ENCODE measurements at regions not wholly inside any gene's neighbourhood (a gene's known extent, or its start where the extent isn't known, plus 50 kb on each side); places are given as distances from the start of the nearest gene placed in this dataset.

- TF ChIP-seq GATA2 (IDR thresholded peaks at IDR 0.05; ENCODE audit: low read depth, low read length): no peak
- TF ChIP-seq GATA3 (IDR thresholded peaks at IDR 0.05; ENCODE audit: low read depth, low read length): no peak
Observed at GRCh38 chr1:83500531-83500930, 498.4 kb downstream of the TTLL7 start.
